Upper lobe of right lung (tissue), 1 donor: ENCODE measurements at regions not wholly inside any gene's neighbourhood (a gene's known extent, or its start where the extent isn't known, plus 50 kb on each side); places are given as distances from the start of the nearest gene placed in this dataset.

Source experiments
- ATAC-seq: fragments of 200-7000 bp; cut with Tn5 transposase; one replicate; pipeline ENCODE4 v1.9.1; 2020; ENCODE audit warnings: mild to moderate bottlenecking, moderate library complexity
- DNase-seq: peaks from one replicate; pipeline ENCODE4 v3.0.0-alpha.2; 2020
- H3K27ac ChIP-seq: fragments of 200-600 bp; one replicate; pipeline ENCODE4 v1.8.0; 2022
- H3K27me3 ChIP-seq: fragments of 200-600 bp; one replicate; pipeline ENCODE4 v1.8.0; 2022; ENCODE audit warnings: mild to moderate bottlenecking
- H3K36me3 ChIP-seq: fragments of 200-600 bp; one replicate; pipeline ENCODE4 v1.8.0; 2022
- H3K4me1 ChIP-seq: fragments of 200-600 bp; one replicate; pipeline ENCODE4 v1.8.0; 2022
- H3K4me3 ChIP-seq: fragments of 200-600 bp; one replicate; pipeline ENCODE4 v1.8.0; 2022; ENCODE audit warnings: mild to moderate bottlenecking
- H3K9me3 ChIP-seq: fragments of 200-600 bp; one replicate; pipeline ENCODE4 v1.8.0; 2022
- intact Hi-C: fragments of 100-400 bp; cut with DNase I; formaldehyde crosslinking; loops from one replicate; pipeline ENCODE4 v1.11.0; 2022
- TF ChIP-seq, protein P1 (sequence below): fragments of 200-600 bp; IDR thresholded peaks from one replicate; pipeline ENCODE4 v1.8.0; 2022; ENCODE audit warnings: antibody characterized with exemption
- donor health status: DM: no; HTN: yes; CAD: no; lungs with severe emphysema.

DNA sequence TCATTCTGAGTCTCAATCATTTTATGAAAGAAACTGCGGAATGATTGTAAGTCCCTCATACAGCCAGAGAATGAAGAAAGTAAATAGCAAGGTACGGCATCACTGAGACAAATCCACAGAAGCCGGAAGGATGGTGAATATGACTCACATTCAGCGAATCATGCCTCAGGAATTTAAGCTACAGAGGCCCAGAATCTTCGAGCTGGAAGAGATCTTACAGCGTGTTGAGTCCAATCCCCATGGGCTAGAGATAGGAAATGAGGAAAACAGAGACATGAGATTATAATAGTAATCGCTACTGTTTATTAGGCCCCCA is 173.2 kb downstream of the KIF18A start:
- no peaks in the 10 kb centered on the region for H3K9me3 ChIP-seq
- intact Hi-C loops = no loop called here
- ATAC-seq (no peak), DNase-seq (no peak)
- no peaks in the 10 kb centered on the region for H3K36me3 ChIP-seq
- H3K27me3 ChIP-seq = no peaks in the 10 kb centered on the region
- no peak overlapping the region for H3K4me3 ChIP-seq
- H3K4me1 ChIP-seq = no peaks in the 10 kb centered on the region
- TF ChIP-seq, protein P1, sequence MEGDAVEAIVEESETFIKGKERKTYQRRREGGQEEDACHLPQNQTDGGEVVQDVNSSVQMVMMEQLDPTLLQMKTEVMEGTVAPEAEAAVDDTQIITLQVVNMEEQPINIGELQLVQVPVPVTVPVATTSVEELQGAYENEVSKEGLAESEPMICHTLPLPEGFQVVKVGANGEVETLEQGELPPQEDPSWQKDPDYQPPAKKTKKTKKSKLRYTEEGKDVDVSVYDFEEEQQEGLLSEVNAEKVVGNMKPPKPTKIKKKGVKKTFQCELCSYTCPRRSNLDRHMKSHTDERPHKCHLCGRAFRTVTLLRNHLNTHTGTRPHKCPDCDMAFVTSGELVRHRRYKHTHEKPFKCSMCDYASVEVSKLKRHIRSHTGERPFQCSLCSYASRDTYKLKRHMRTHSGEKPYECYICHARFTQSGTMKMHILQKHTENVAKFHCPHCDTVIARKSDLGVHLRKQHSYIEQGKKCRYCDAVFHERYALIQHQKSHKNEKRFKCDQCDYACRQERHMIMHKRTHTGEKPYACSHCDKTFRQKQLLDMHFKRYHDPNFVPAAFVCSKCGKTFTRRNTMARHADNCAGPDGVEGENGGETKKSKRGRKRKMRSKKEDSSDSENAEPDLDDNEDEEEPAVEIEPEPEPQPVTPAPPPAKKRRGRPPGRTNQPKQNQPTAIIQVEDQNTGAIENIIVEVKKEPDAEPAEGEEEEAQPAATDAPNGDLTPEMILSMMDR = no peak
- no peak overlapping the region for H3K27ac ChIP-seq

DNA sequence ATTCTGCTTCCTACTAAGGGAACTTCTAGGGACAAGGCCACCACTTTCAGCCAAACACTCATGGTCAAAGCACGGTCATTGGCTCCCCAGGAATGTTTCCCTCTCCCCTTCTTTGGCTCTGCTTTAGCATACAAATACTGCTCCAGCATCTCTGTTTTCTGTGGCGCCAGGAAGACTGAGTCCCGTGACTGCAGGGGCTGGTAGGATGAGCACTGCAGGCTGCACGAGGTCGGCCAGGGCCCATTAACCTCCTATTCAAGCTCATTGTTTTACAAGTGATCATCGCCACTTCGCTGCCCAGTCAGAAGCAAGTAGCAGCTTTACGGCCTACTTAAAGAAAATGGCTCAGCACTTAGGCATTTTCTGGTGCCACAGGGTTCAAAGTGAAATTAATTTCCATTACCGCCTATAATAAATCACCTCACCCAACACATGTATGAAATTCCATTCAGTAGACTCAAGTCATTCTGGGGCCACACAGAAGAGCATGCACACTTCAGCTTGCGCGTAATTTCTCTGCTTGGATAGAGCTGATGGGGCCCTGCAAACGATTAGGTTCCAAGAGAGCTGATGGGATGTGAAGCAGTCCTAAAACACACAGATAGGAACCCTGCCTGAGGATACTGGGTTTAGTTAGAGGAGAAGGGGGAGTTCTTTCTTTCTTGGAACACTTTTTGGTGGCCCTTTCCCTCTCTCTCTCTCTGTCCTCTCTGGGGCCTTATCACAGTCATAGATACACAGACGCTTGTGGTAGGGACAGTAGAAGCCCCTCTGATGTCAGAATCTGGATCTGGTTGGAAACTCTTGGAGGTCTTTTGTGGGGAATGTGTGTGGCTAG is 173.7 kb downstream of the KIF18A start:
- no peaks in the 10 kb centered on the region for H3K9me3 ChIP-seq
- intact Hi-C loops = no loop called here
- no peak for ATAC-seq
- H3K27ac ChIP-seq = no peak overlapping the region
- no peaks in the 10 kb centered on the region for H3K4me1 ChIP-seq
- no peak overlapping the region for H3K4me3 ChIP-seq
- TF ChIP-seq, protein P1 = no peak
- no peaks in the 10 kb centered on the region for H3K27me3 ChIP-seq
- no peak for DNase-seq
- H3K36me3 ChIP-seq = no peaks in the 10 kb centered on the region

DNA sequence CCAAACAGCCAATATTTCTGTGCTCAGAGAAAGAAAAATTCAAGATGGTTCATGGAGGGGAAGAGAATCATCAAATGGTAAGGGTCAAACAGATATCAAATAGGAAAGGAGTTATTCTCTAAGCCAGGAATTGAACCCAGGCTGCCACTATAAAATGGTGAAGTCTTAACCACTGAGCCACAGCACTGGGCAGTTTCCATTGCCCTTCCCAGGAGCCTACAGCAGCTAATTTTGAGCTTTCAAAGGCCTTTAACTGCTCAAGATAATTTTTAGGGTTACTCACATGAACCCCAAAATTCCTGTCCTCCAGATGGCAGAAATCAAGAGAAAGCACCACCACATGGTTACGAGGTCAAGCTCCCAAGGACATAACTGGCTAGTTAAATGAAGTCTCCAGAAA is 176.2 kb downstream of the KIF18A start:
- Histone ChIP-seq H3K36me3 (no peaks in the 10 kb centered on the region), H3K27me3 (no peaks in the 10 kb centered on the region), H3K4me3 (no peak overlapping the region), H3K27ac (no peak overlapping the region), H3K4me1 (no peaks in the 10 kb centered on the region), H3K9me3 (no peaks in the 10 kb centered on the region)
- ATAC-seq (no peak), DNase-seq (no peak)
- intact Hi-C loops = no loop called here
- TF ChIP-seq, protein P1 = no peak

DNA sequence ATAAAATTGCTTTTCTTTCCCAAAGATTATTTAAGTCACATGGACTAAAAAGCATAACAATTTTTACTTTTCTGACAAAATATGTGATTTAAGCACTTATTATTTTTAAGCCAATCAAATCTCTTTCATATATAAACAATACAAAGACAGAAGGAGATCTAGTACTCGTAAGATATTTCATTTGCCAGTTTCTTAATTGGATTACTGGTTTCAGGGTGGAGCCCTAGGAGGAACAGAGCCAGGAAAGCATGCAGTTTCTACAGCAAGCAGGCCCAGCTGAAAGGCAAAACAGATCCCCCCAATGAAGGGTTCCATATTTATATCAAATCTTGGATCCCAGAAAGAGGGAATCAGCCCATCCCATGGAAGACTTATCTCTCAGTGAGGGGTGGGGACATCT is 177.0 kb downstream of the KIF18A start:
- TF ChIP-seq, protein P1 = no peak
- H3K4me3 ChIP-seq = no peak overlapping the region
- H3K27ac ChIP-seq = no peak overlapping the region
- no peak for DNase-seq
- ATAC-seq = no peak
- H3K36me3 ChIP-seq = no peaks in the 10 kb centered on the region
- no peaks in the 10 kb centered on the region for H3K27me3 ChIP-seq
- no peaks in the 10 kb centered on the region for H3K4me1 ChIP-seq
- no peaks in the 10 kb centered on the region for H3K9me3 ChIP-seq
- intact Hi-C loops = no loop called here

DNA sequence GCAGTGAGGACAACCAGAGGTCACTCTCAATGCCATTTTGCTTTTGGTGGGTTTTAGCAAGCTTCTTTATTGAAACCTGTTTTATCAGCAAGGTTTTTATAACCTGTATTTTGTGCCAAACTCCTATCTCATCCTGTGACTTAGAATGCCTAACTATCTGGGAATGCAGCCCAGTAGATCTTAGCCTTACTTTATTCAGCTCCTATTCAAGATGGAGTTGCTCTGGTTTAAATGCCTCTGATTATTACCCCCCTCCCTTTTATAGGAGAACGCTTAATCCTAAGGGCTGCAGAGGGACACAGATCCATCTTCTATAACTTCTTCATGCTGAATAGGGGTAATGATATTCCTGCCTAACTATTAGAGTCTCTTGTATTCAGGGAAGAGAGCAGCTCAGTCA is 179.1 kb downstream of the KIF18A start:
- no peak overlapping the region for H3K4me3 ChIP-seq
- H3K27me3 ChIP-seq = no peaks in the 10 kb centered on the region
- no peak for DNase-seq
- TF ChIP-seq, protein P1 = no peak
- no peaks in the 10 kb centered on the region for H3K36me3 ChIP-seq
- intact Hi-C loops = no loop called here
- no peaks in the 10 kb centered on the region for H3K4me1 ChIP-seq
- ATAC-seq = no peak
- no peaks in the 10 kb centered on the region for H3K9me3 ChIP-seq
- H3K27ac ChIP-seq = no peak overlapping the region
